ENCODE measurements at regions not wholly inside any gene's neighbourhood (a gene's known extent, or its start where the extent isn't known, plus 50 kb on each side); places are given as distances from the start of the nearest gene placed in this dataset.

- TF ChIP-seq, protein P1, sequence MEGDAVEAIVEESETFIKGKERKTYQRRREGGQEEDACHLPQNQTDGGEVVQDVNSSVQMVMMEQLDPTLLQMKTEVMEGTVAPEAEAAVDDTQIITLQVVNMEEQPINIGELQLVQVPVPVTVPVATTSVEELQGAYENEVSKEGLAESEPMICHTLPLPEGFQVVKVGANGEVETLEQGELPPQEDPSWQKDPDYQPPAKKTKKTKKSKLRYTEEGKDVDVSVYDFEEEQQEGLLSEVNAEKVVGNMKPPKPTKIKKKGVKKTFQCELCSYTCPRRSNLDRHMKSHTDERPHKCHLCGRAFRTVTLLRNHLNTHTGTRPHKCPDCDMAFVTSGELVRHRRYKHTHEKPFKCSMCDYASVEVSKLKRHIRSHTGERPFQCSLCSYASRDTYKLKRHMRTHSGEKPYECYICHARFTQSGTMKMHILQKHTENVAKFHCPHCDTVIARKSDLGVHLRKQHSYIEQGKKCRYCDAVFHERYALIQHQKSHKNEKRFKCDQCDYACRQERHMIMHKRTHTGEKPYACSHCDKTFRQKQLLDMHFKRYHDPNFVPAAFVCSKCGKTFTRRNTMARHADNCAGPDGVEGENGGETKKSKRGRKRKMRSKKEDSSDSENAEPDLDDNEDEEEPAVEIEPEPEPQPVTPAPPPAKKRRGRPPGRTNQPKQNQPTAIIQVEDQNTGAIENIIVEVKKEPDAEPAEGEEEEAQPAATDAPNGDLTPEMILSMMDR (IDR thresholded peaks at IDR 0.05) = no peak
- no peak for TF ChIP-seq POLR2A (IDR thresholded peaks at IDR 0.05)
- TF ChIP-seq POLR2AphosphoS5 (IDR thresholded peaks at IDR 0.05; ENCODE audit: insufficient read depth in 1 of 2, low read depth in 1 of 2) = no peak
These were observed 106.5 kb upstream of the EFEMP1 start for GRCh38 chr2:56030062-56030461.
